Smooth muscle cell (in vitro differentiated cells): ENCODE measurements at regions not wholly inside any gene's neighbourhood (a gene's known extent, or its start where the extent isn't known, plus 50 kb on each side); places are given as distances from the start of the nearest gene placed in this dataset.
"Not testable (repeated sequence)": the region's sequence is repeated elsewhere in the genome, so short reads cannot be mapped to it uniquely, and the experiment has no call there.

ENCODE experiments used
- DNase-seq: peaks from one replicate; lab custom pipeline; 2025; ENCODE audit not compliant: unreplicated experiment; lab: John Stamatoyannopoulos, UW
- H2AFZ ChIP-seq: fragments of 200-600 bp; sonication (generic); 2 replicates; pipeline ENCODE4 v1.6.0; 2016; ENCODE audit warnings: antibody characterized with exemption, low read depth, mild to moderate bottlenecking
- H3F3A ChIP-seq: fragments of 200-600 bp; sonication (generic); 2 replicates; pipeline ENCODE4 v1.6.0; 2017; ENCODE audit warnings: antibody characterized with exemption, low read depth
- H3K27ac ChIP-seq: fragments of 200-600 bp; sonication (generic); 2 replicates; pipeline ENCODE4 v1.5.1; 2016; ENCODE audit warnings: low read depth, mild to moderate bottlenecking
- H3K27me3 ChIP-seq: fragments of 200-600 bp; sonication (generic); 2 replicates; pipeline ENCODE4 v1.6.1; 2016; ENCODE audit warnings: low read depth, mild to moderate bottlenecking
- H3K36me3 ChIP-seq: fragments of 200-600 bp; sonication (generic); 2 replicates; pipeline ENCODE4 v1.5.1; 2016; ENCODE audit warnings: low read depth
- H3K4me1 ChIP-seq: fragments of 200-600 bp; sonication (generic); 2 replicates; pipeline ENCODE4 v1.5.1; 2016; ENCODE audit warnings: low read depth
- H3K4me2 ChIP-seq: fragments of 200-600 bp; sonication (generic); 2 replicates; pipeline ENCODE4 v1.6.0; 2016; ENCODE audit warnings: mild to moderate bottlenecking
- H3K4me3 ChIP-seq: fragments of 200-600 bp; sonication (generic); 2 replicates; pipeline ENCODE4 v1.5.1; 2016; ENCODE audit warnings: mild to moderate bottlenecking
- H3K79me2 ChIP-seq: fragments of 200-600 bp; sonication (generic); 2 replicates; pipeline ENCODE4 v1.6.0; 2016; ENCODE audit warnings: low read depth, mild to moderate bottlenecking
- H3K9ac ChIP-seq: fragments of 200-600 bp; sonication (generic); 2 replicates; pipeline ENCODE4 v1.6.0; 2016; ENCODE audit warnings: low read depth
- H3K9me3 ChIP-seq: fragments of 200-600 bp; sonication (generic); replicated peaks from 2 replicates; pipeline ENCODE4 v1.5.1; 2016; ENCODE audit warnings: low read depth
- H4K20me1 ChIP-seq: fragments of 200-600 bp; sonication (generic); 2 replicates; pipeline ENCODE4 v1.6.0; 2016; ENCODE audit warnings: low read depth
- WGBS: methylation state at CpG from one replicate; pipeline ENCODE4 v1.1.7; 2016; ENCODE audit warnings: low lambda C conversion rate; 5-methylcytosine and 5-hydroxymethylcytosine counted together

DNA sequence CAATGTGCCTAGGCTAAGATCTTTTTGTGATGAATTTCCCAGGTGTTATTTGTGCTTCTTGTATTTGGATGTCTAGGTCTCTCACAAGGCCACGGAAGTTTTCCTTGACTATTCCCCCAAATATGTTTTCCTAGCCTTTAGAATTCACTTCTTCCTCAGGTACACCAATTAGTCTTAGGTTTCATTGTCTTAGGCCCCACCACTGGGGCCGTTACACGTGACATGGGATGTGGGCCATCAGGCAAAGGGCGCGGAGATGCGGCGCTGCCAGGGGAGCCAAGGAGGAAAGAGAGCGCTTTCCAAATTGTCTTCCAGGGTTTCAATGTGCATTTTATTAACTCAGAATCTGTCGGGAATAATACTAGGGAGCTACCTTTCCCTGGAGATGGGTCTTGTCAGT, 1653.3 kb downstream of the SPATA31A7 start:
- H3K36me3 ChIP-seq, H3K79me2 ChIP-seq, H3K9me3 ChIP-seq, H3K4me1 ChIP-seq, H3K27ac ChIP-seq, H3K4me3 ChIP-seq, H3K9ac ChIP-seq, H2AFZ ChIP-seq, H3K4me2 ChIP-seq, H3F3A ChIP-seq, H4K20me1 ChIP-seq, DNase-seq: not testable (repeated sequence)
- H3K27me3 ChIP-seq: peaks cover 44% of the 10 kb centered on the region
- WGBS: 44% methylated on average over 9 of the region's 9 CpGs

GRCh38 chr9:62843706-62844290, 1654.0 kb downstream of the SPATA31A7 start:
- H4K20me1 ChIP-seq, H3K4me2 ChIP-seq, DNase-seq, H3K4me1 ChIP-seq, H3K36me3 ChIP-seq, H3K79me2 ChIP-seq, H3F3A ChIP-seq, H3K27ac ChIP-seq, H3K9ac ChIP-seq, H2AFZ ChIP-seq, H3K4me3 ChIP-seq, H3K9me3 ChIP-seq: not testable (repeated sequence)
- WGBS: 62% methylated on average over 10 of the region's 15 CpGs
- peaks cover 40% of the 10 kb centered on the region for H3K27me3 ChIP-seq

DNA sequence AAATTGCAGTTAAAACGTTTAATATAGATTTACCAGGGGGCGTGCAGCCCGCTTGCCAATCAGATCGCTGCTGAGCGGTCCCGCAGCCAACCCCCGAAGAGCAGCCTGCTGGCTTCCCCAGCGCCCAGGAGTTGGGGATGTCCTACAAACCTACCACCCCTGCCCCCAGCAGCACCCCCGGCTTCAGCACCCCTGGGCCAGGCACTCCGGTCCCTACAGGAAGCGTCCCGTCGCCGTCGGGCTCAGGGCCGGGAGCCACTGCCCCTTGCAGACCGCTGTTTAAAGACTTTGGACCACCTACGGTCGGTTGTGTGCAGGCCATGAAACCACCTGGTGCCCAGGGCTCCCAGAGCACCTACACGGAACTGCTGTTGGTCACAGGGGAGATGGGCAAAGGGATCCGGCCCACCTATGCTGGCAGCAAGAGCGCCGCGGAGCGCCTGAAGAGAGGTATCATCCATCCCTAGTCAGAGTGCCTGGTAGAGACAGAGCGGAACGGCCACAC, 1654.9 kb downstream of the SPATA31A7 start:
- H3K9me3 ChIP-seq, H3K4me2 ChIP-seq, H3F3A ChIP-seq, H3K4me1 ChIP-seq, H3K27ac ChIP-seq, H3K36me3 ChIP-seq, H2AFZ ChIP-seq, DNase-seq, H3K79me2 ChIP-seq, H3K4me3 ChIP-seq, H4K20me1 ChIP-seq, H3K9ac ChIP-seq: not testable (repeated sequence)
- 45% methylated on average over 27 of the region's 27 CpGs for WGBS
- H3K27me3 ChIP-seq: peaks cover 36% of the 10 kb centered on the region

GRCh38 chr9:62848258-62848657, 1658.4 kb downstream of the SPATA31A7 start:
- H3K4me3 ChIP-seq, H3K9me3 ChIP-seq, H3K4me2 ChIP-seq, H3K4me1 ChIP-seq, H2AFZ ChIP-seq, H3K79me2 ChIP-seq, DNase-seq, H3K27ac ChIP-seq, H4K20me1 ChIP-seq, H3K9ac ChIP-seq, H3K36me3 ChIP-seq, H3F3A ChIP-seq: not testable (repeated sequence)
- peaks cover 50% of the 10 kb centered on the region for H3K27me3 ChIP-seq
- 45% methylated on average over 2 of the region's 2 CpGs for WGBS

GRCh38 chr9:62849991-62850390, 1660.2 kb downstream of the SPATA31A7 start:
- not testable (repeated sequence) for H3K36me3 ChIP-seq, DNase-seq, H3K4me2 ChIP-seq, H3K27ac ChIP-seq, H3K9me3 ChIP-seq, H3K4me1 ChIP-seq, H3K79me2 ChIP-seq, H3F3A ChIP-seq, H3K4me3 ChIP-seq, H2AFZ ChIP-seq, H3K9ac ChIP-seq, H4K20me1 ChIP-seq
- 79% methylated on average over 17 of the region's 17 CpGs for WGBS
- H3K27me3 ChIP-seq: peaks cover 54% of the 10 kb centered on the region

- H3F3A ChIP-seq, H3K9me3 ChIP-seq, H3K36me3 ChIP-seq, H3K9ac ChIP-seq, DNase-seq, H2AFZ ChIP-seq, H3K79me2 ChIP-seq, H3K4me1 ChIP-seq, H3K4me2 ChIP-seq, H4K20me1 ChIP-seq, H3K4me3 ChIP-seq, H3K27ac ChIP-seq: not testable (repeated sequence)
- WGBS: 74% methylated on average over 12 of the region's 12 CpGs
- H3K27me3 ChIP-seq: peaks cover 66% of the 10 kb centered on the region
Observed at GRCh38 chr9:62857280-62857679, 1667.4 kb downstream of the SPATA31A7 start.

DNA sequence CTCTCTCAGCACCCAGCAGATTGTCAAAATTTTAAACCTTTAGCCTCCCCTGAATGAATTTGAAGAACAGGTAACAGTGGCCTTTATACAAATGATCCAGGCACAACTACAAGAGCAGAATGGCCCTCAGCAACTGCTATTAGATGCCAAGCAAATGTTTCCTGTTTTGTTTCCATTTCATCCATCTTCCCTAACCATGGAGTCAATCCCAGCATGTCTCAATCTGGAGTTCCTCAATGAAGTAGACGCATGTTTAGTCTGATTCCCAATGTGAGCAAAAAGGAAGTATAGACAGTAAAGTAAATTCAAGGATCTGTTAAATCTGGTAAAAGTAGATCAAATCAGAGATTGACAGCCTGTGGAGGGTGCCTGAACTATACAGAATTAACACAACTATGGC, 1668.4 kb downstream of the SPATA31A7 start:
- H3K4me3 ChIP-seq, H4K20me1 ChIP-seq, H3F3A ChIP-seq, H3K4me1 ChIP-seq, H3K9ac ChIP-seq, H3K27ac ChIP-seq, H3K36me3 ChIP-seq, H2AFZ ChIP-seq, DNase-seq, H3K9me3 ChIP-seq, H3K79me2 ChIP-seq, H3K4me2 ChIP-seq: not testable (repeated sequence)
- peaks cover 67% of the 10 kb centered on the region for H3K27me3 ChIP-seq
- WGBS: 71% methylated on average over 1 of the region's 1 CpG

GRCh38 chr9:62860939-62861860, 1671.4 kb downstream of the SPATA31A7 start:
- H3K27me3 ChIP-seq: peaks cover 83% of the 10 kb centered on the region
- not testable (repeated sequence) for H3K79me2 ChIP-seq
- WGBS: 70% methylated on average over 11 of the region's 11 CpGs

More at GRCh38 chr9:62860939-62861860, 1671.4 kb downstream of the SPATA31A7 start:
- not testable (repeated sequence) for H3K9ac ChIP-seq, H2AFZ ChIP-seq, H3K4me1 ChIP-seq, H3K27ac ChIP-seq, H4K20me1 ChIP-seq, DNase-seq, H3K4me3 ChIP-seq, H3K4me2 ChIP-seq, H3K9me3 ChIP-seq, H3F3A ChIP-seq, H3K36me3 ChIP-seq
